Uterus (tissue), 2 donors: ENCODE measurements at regions not wholly inside any gene's neighbourhood (a gene's known extent, or its start where the extent isn't known, plus 50 kb on each side); places are given as distances from the start of the nearest gene placed in this dataset.

Source experiments
- CTCF ChIP-seq, 4 experiments: fragments of 200-600 bp in 2 of 4; fragments of 450-650 bp in 2 of 4; sonication (generic) in 2 of 4; IDR thresholded peaks; one replicate each; pipeline ENCODE4 v1.5.1; 2016 to 2019; ENCODE audit warnings: antibody characterized with exemption in 4 of 4, mild to moderate bottlenecking in 2 of 4, moderate library complexity in 1 of 4
- POLR2A ChIP-seq, 2 donors: fragments of 450-650 bp; IDR thresholded peaks; one replicate each; pipeline ENCODE4 v1.6.1; 2016; ENCODE audit warnings: antibody characterized with exemption in 2 of 2, mild to moderate bottlenecking in 1 of 2, moderate library complexity in 1 of 2

GRCh38 chr6:168232528-168232927, 87.0 kb downstream of the DACT2 start:
- TF ChIP-seq CTCF (IDR thresholded peaks at IDR 0.05) (no peak), POLR2A (IDR thresholded peaks at IDR 0.05) (no peak)
